GM19395 (cell line): ENCODE measurements at regions not wholly inside any gene's neighbourhood (a gene's known extent, or its start where the extent isn't known, plus 50 kb on each side); places are given as distances from the start of the nearest gene placed in this dataset.
"Not testable (repeated sequence)": the region's sequence is repeated elsewhere in the genome, so short reads cannot be mapped to it uniquely, and the experiment has no call there.

Experiments
- ATAC-seq: cut with Tn5 transposase; IDR thresholded peaks from one replicate; pipeline ENCODE4 v1.9.1; 2021; ENCODE audit warnings: mild to moderate bottlenecking, moderate library complexity; ENCODE audit not compliant: unreplicated experiment

DNA sequence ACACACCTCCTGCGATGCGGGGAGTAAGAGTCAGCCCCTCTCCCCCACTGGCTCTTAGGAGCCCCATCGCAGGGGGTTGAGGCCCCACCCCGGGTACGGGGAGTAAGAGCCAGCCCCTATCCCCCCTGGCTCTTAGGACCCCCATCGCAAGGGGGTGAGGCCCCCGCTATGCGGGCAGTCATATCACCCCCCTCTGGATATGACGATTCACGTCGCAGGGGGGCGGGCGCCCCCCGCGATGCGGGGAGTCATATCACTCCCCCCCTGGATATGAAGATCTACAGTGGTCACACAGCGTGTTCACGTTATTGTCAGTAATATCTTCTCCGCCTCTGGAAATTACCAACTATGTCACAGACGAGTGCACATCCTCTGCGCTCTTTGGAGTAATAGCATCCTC lies 61.1 kb downstream of the DEFB131A start:
- not testable (repeated sequence) for ATAC-seq

DNA sequence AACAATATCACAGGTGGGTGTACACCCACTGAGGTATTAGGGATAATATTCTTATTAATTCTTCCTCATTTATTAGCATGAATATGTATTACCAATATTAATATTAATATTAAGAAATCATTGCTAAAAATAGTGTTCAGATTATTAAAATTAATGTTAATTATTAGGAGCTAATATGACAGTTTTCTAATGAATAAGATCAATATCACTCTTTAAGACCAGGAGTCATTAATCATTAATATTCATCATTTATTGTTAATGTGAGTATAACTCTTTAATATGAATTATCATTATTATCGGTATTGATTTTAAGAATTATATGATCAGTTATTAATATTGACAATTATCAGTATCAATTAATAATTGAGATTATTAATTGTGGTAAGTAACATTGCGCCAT lies 62.5 kb downstream of the DEFB131A start:
- not testable (repeated sequence) for ATAC-seq

DNA sequence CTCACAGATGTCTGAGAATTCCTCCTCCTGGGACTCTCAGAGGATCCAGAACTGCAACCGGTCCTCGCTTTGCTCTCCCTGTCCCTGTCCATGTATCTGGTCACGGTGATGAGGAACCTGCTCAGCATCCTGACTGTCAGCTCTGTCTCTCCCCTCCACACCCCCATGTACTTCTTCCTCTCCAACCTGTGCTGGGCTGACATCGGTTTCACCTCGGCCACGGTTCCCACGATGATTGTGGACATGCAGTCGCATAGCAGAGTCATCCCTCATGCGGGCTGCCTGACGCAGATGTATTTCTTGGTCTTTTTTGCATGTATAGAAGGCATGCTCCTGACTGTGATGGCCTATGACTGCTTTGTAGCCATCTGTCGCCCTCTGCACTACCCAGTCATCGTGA lies 68.7 kb downstream of the DEFB131A start:
- not testable (repeated sequence) for ATAC-seq

DNA sequence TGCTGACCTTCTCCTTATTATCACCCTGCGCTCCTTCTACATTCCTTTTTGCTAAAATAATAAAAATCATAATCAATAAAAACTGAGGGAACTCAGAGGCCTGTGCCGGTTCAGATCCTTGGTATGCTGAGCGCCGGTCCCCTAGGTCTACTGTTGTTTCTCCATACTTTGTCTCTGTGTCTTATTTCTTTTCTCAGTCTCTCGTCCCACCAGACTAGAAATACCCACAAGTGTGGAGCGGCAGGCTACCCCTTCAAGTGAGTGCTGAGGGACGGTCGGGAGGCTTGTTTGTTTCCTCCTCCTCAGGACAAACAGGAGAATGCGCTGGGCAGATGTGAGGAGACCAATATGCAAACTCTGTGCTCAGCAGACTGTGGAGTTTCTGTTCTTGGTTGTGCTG lies 75.4 kb downstream of the DEFB131A start:
- ATAC-seq, result not testable (repeated sequence)

DNA sequence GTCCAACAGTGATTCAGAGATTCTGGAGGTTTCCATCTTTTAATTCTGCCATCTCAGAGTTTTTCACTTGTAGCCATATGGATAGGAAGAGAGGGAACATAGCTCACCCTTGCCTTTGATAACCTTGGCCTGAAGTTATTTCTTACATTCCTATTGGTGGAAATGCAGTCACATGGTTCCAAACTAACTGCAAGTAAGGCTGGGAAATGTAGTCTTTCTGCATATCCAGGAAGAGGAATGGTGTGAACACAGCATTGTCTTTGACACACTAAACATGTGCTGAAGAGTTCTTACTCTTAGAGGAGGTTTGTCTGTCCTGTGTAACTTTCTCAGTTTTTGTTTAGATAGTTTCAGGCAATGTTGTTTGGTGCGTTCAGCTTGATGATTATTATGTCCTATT lies 78.7 kb downstream of the DEFB131A start:
- not testable (repeated sequence) for ATAC-seq

DNA sequence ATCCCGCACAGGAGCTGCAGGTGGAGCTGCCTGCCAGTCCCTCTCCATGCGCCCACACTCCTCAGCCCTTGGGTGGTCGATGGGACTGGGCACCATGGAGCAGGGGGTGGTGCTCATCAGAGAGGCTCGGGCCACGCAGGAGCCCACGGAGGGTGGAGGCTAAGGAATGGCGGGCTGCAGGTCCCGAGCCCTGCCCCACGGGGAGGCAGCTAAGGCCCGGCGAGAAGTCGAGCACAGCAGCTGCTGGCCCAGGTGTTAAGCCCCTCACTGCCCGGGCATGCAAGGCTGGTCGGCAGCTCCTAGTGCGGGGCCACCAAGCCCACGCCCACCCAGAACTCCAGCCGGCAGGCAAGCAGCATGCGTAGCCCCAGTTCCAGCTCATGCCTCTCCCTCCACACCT lies 80.2 kb downstream of the DEFB131A start:
- ATAC-seq, result not testable (repeated sequence)

DNA sequence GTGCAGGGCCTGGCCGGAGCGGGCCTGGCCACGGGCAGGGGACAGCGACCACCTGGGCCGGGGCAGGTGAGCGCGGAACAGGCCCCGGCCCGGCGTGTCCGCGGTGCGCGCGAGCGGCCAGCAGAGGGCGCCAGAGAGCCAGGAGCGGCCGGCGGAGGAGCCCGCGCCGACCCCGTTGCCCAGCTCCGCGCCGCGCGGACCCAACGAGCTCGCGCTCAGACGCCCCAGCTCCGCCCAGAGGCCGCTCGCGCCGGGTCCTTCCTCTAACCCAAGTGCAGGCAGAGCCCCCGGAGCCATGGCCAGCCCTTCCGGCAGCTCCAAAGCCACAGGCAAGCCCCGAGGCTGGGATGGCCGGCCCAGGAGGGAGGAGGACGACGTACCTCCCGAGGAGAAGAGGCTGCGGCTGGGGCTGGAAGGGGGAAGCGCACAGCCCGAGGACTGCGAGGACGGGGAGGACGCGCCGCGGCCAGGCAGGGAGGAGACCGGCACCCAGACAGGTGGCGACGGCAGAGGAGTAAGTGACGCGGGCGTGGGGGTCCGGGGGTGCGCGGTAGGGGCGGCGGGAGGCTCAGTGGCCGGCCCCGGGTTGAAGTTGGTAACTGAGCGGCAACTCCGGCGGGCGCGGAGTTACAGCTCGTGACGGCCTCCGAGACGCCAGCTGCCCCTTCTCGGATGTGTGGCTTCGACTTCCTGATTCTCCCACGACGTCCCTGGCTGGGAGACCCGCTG lies 88.1 kb downstream of the DEFB131A start:
- ATAC-seq, result not testable (repeated sequence)

DNA sequence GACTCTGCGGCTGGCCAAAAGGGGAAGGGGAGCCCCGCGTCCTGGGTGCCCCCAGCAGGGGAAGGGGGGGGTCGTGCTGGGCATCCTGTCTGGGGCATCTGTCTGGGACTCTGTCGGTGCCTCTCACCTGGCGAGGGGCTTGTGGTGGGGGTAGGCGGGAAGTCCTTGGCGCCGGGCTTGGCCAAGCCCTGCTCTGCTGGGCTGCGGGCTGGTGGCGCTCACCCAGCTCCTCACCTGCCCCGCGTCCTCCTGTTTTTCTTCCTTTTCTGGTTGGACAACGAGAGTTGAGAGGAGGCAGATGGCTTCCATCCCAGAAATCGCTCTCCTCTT lies 88.6 kb downstream of the DEFB131A start:
- ATAC-seq, result not testable (repeated sequence)

DNA sequence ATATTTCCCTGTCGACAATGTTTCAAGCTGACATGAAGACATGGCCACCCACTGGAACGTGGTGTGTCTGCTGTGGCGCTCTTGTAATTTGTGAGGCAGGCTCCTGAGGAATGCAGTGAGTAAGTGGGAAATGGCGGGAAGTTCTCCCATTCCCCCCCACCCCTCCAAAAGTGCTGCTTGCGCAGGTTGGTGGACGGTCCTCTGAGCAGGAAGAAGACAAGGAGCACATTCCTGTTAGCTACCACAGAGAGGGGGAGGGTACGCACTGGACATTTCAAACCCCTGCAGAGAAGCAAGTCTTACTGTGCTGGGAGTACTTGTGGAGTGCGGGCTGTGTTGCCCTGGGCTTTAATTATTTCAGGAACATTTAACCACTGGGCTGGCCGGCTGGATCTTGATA lies 92.9 kb downstream of the DEFB131A start:
- ATAC-seq, result not testable (repeated sequence)

DNA sequence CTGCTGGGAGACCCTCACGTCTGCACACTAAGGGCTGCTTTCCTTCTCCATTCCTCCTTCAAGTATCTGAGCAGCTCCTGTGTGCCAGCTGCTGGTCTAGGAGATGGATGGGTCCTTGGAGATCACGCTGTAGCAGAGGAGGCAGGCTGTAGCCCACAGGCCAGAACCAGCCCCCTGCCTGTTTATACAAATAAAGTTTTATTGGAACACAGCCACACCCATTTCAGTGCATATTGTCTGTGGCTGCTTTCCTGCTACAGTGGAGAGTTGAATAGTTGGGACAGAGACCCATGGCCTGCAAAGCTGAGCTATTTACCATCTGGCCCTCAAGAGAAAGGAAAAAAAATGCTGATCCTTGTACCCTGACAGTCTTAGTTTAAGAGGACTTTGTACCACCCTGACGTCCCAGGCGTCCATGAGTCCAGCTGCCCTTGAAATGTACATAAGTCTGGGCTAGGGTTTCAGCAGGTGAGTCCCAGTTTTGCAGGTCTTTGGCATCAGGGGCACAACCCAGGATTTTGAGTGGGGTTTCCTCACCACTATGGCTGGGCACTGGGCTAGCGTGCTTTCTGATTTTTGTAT lies 95.8 kb downstream of the DEFB131A start:
- not testable (repeated sequence) for ATAC-seq

DNA sequence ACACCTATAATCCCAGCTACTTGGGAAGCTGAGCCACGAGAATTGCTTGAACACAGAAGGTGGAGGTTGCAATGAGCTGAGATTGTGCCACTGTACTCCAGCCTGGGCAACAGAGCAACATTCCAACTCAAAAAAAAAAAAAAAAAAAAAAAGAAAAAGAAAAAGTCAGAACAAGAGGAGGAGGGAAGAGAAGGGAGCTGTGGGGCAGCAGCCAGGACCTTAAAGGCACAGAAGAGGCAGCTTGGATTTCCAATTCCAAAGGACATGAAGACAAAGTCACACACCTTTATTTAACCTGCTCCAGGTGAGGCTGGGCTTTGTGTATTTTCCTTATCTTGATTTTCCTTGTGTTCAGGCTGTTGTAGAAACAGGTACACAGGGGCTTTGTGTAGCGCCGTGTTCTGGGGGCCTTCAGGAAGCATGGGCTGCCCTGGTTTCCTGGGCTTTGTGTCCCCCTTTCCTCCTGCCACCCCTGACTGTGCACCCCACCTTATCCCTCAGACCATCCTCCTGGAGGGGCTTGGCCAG lies 97.2 kb downstream of the DEFB131A start:
- ATAC-seq, result not testable (repeated sequence)

DNA sequence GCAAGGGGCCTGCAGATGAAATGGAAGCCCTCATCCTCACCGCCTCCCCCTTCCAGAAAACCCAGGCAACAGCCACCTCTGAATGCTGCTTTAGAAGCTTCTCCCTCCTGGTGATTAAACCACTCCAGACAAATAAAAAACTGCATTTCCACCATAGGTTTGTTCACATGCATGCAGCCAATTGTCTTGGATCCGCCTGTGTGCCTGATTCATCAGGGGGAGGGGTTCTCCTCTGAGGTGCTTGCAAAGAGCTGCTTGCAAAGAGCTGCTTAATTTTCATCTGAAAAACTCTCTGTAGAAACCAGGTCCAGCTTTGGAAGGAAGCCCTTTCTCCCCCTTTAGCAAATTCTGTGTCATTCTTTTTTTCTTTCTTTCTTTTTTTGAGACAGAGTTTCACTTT lies 100.6 kb downstream of the DEFB131A start:
- ATAC-seq, result not testable (repeated sequence)

DNA sequence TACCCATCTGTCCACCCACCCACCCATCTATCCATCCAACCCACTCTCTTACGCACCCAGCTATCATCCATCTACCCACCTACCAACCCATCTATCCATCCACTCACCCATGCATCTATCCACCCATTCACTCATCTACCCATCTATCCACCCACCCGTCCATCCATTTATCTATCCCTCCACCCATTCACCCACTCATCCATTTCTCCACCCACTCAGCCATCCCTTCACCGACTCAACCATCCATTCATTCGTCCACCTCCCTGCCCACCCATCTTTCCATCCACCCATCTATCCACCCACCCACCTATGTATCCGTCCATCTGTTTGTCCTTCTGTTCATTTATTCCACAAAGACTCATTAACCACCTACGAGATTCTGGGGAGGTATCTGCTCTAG lies 103.3 kb downstream of the DEFB131A start:
- not testable (repeated sequence) for ATAC-seq

DNA sequence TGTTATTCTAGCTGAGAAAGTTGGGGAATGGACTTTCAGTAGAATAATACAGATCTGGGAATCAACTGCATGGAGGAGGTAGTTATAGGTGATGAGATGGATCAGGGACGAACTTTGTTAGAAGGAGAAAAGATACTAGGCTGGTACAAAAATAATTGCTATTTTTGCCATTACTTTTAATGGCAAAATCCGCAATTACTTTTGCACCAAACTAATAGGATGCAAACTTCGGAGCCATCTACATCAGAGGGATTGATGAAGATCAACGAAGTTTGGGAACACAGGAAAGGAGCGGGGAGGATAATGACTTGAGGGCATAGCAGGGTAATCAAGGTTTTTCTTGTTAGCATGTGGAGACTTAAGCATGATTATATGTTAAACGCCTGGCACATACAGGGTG lies 111.9 kb downstream of the DEFB131A start:
- ATAC-seq, result not testable (repeated sequence)

DNA sequence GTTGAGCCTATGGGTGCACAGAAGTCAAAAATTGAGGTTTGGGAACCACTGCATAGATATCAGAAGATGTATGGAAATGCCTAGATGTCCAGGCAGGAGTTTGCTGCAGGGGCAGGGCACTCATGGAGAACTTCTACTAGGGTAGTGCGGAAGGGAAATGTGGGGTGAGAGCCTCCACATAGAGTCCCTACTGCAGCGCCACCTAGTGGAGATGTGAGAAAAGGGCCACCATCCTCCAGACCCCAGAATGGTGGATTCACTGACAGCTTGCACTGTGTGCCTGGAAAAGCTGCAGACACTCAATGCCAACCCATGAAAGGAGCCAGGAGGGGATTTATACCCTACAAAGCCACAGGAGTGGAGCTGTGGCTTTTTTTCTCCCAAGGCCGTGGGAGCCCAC lies 133.7 kb downstream of the DEFB131A start:
- ATAC-seq, result not testable (repeated sequence)

DNA sequence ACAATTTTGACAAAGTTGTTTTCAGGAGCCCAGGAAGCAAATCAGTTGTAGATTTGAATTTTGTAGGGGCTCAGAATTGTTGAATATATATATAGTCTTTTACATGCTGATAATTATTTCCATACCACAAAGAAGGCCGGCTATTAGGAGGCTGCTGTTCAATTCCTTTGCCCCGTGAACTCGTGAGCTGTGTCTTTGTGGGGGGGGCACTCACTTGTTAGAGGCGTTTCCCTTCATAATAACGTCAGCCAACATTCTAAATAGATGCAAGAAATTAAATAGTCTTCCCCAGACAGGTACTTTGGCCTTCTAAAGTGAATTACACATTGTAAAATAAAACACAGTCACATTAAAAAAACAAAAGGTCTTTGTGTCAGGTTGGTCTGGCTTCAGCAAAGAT lies 138.7 kb downstream of the DEFB131A start:
- not testable (repeated sequence) for ATAC-seq

DNA sequence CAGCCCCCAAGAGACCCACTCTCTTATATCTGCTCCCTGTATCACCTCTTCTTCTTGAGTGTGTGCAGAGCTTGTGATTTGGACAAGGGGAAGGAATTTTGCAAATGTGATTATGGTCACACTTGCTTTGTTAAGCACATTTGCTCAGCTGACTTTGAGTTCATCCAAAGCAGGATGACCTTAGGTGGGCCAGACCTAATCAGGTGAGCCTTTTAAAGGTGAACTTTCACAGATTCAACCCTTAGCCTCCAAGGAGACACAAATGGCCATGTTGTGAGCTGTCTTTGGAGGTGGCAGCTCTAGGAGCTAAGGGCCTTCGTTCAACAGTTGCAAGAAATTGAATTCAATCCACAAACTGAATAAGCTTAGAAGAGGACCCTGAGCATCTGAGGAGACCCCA lies 147.8 kb downstream of the DEFB131A start:
- ATAC-seq, result no peak

DNA sequence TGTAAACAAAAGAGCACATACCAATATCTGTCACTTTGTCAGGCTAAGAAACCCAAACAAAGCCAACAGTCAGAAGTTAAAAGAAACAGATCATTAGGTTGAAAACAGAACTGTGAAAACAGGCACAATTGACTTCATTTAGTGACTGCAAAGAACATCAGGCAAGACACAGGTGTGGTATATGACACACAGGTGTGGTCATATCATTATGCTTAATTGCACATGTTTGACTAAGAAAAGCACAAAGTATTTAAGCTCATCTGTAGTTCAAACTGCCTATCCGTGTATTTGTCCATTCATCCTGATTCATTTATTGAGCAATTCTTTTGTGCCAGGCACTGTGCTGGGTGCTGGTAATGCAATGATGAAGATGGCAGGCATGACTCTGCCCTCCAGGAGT lies 150.7 kb downstream of the DEFB131A start:
- ATAC-seq, result no peak

DNA sequence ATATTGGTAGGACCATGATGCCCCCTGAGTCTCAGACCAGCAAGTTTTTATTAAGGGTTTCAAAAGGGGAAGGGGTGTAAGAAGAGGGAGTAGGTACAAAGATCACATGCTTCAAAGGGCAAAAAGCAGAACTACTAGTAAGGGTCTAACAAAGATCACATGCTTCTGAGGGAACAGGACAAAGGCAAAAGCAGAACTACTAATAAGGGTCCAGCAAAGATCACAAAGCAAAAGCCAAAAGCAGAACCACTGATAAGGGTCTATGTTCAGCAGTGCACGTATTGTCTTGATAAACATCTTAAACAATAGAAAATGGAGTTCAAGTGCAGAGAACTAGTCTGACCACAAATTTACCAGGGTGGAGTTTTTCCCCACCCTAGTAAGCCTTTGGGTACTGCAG lies 151.3 kb downstream of the DEFB131A start:
- not testable (repeated sequence) for ATAC-seq

DNA sequence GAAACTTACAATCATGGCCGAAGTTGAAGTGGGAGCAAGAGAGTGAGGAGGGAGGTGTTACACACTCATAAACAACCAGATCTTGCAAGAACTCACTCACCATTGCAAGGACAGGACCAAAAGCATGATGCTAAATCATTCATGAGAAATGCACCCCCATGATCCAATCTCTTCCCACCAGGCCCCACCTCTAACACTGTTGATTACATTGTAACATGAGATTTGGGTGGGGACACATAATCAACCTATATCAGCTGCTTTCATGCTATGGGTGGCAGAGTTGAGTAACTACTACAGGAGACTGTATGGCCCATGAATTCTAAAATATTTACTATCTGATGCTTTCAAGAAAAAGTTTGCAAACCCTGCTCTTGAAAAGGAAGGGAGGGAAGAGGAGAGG lies 155.1 kb downstream of the DEFB131A start:
- ATAC-seq, result no peak

DNA sequence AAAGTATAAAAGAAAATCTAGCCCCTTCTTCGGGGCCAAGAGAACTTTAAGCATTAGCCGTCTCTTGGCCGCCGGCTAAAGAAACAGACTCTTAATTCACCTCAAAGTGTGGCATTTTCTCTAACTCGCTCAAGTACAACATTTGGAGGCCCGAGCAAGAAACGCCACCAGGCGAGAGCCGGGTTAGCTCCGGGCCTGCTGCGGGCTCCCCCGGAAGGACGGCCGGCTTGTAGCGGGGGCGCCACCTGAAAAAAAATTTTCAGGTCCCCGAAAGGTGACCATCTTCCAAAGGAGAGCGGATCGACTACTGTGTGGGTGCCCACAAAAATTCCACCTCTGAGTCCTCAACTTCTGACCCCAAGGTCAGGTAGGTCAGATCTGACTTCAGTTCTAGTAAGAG lies 156.0 kb downstream of the DEFB131A start:
- ATAC-seq, result no peak

DNA sequence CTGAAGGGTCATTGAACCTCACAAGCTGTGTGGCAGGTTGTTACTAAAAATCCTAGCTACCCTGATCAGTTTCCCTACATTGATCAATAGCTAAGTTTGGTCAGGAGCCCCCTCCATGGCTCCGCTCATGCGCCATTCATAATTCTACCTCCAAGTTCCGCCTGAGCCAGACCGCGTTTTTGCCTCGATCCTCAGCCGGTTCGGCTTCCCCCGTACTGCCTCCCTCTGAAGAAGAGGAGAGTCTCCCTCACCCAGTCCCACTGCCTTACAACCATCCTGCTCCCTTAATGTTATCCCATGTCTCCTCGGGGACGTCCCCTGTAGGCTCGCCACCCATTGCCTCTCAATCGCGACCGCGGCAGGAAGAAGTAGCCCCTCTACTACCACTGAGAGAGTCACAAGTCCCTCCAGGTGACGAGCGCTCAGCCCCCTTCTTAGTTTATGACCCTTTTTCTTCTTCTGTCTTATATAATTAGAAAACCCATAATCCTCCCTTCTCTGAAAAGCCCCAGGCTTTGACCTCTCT lies 158.2 kb downstream of the DEFB131A start:
- no peak for ATAC-seq
